Loucy (cell line): ENCODE measurements at regions not wholly inside any gene's neighbourhood (a gene's known extent, or its start where the extent isn't known, plus 50 kb on each side); places are given as distances from the start of the nearest gene placed in this dataset.

Source experiments
- H2AFZ ChIP-seq: fragments of 200-600 bp; sonication (generic); 2 replicates; pipeline ENCODE4 v1.6.0; 2016; ENCODE audit warnings: antibody characterized with exemption, mild to moderate bottlenecking, low read length, moderate library complexity
- H3F3A ChIP-seq: fragments of 200-600 bp; 2 replicates; pipeline ENCODE4 v1.6.0; 2016; ENCODE audit warnings: antibody characterized with exemption, low read depth, mild to moderate bottlenecking
- H3K27me3 ChIP-seq: fragments of 200-600 bp; sonication (generic); 2 replicates; pipeline ENCODE4 v1.6.1; 2014; ENCODE audit warnings: low read length, mild to moderate bottlenecking; ENCODE audit not compliant: insufficient read depth, poor library complexity, severe bottlenecking
- H3K36me3 ChIP-seq: fragments of 200-600 bp; sonication (generic); 2 replicates; pipeline ENCODE4 v1.6.1; 2016; ENCODE audit warnings: low read length; ENCODE audit not compliant: insufficient read depth
- H3K4me1 ChIP-seq: fragments of 200-600 bp; sonication (generic); 2 replicates; pipeline ENCODE4 v1.5.1; 2014; ENCODE audit warnings: low read length, mild to moderate bottlenecking; ENCODE audit not compliant: insufficient read depth, poor library complexity, severe bottlenecking
- H3K4me2 ChIP-seq: fragments of 200-600 bp; sonication (generic); 2 replicates; pipeline ENCODE4 v1.6.0; 2014; ENCODE audit warnings: antibody characterized with exemption, low read length, low read depth, mild to moderate bottlenecking; ENCODE audit not compliant: poor library complexity, severe bottlenecking
- H3K4me3 ChIP-seq: fragments of 200-600 bp; sonication (generic); 2 replicates; pipeline ENCODE4 v1.5.1; 2014; ENCODE audit warnings: low read length, mild to moderate bottlenecking, mixed read lengths; ENCODE audit not compliant: poor library complexity, severe bottlenecking
- H3K79me2 ChIP-seq: fragments of 200-600 bp; sonication (generic); 2 replicates; pipeline ENCODE4 v1.6.1; 2014; ENCODE audit warnings: low read length; ENCODE audit not compliant: insufficient read depth
- H3K9ac ChIP-seq: fragments of 200-600 bp; sonication (generic); 2 replicates; pipeline ENCODE4 v1.6.0; 2014; ENCODE audit warnings: mild to moderate bottlenecking, low read depth, low read length, moderate library complexity; ENCODE audit not compliant: poor library complexity, severe bottlenecking
- H3K9me2 ChIP-seq: fragments of 200-600 bp; sonication (generic); replicated peaks from 2 replicates; pipeline ENCODE4 v1.6.1; 2016; ENCODE audit warnings: low read depth, low read length, mixed read lengths
- H3K9me3 ChIP-seq: fragments of 200-600 bp; sonication (generic); 2 replicates; pipeline ENCODE4 v1.6.1; 2014; ENCODE audit warnings: mild to moderate bottlenecking, antibody characterized with exemption, low read length, low read depth; ENCODE audit not compliant: insufficient read depth
- H4K20me1 ChIP-seq: fragments of 200-600 bp; sonication (generic); 2 replicates; pipeline ENCODE4 v1.6.0; 2014; ENCODE audit warnings: antibody characterized with exemption, low read length, mild to moderate bottlenecking; ENCODE audit not compliant: insufficient read depth, poor library complexity, severe bottlenecking
- CTCF ChIP-seq: fragments of 200-600 bp; sonication (generic); conservative IDR thresholded peaks from 2 replicates; pipeline ENCODE4 v1.5.1; 2014; ENCODE audit warnings: mild to moderate bottlenecking, antibody characterized with exemption, low read length
- EZH2phosphoT487 ChIP-seq: fragments of 200-600 bp; IDR thresholded peaks from 2 replicates; pipeline ENCODE4 v1.6.1; 2018; ENCODE audit warnings: antibody characterized with exemption, mild to moderate bottlenecking, moderate library complexity, borderline replicate concordance

DNA sequence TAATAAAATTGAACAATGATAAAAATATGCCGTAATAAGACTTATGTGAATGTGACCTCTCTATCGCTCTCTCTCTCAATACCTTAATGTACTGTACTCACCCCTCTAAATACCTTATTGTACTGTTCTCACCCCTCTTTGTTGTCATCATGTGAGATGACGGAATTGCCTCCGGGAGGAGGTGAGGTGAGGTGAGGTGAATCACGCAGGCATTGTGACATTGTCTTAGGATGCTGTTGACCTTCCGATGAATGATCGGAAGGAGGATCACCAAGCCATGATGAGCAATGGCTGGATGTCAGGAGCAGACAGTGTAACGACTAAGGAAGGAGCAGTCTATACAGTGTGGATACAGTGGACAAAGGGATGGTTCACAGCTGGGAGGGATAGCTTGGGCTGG lies 87.4 kb upstream of the FAM20C start:
- no peak for TF ChIP-seq EZH2phosphoT487
- TF ChIP-seq CTCF, result no peak
- Histone ChIP-seq H3K9ac (no peak overlapping the region), H3K9me3 (peaks cover 6% of the 10 kb centered on the region; the same call in 1 of the 2 replicates), H3K27me3 (no peaks in the 10 kb centered on the region), H3K4me3 (no peak overlapping the region), H3K79me2 (no peaks in the 10 kb centered on the region), H4K20me1 (no peaks in the 10 kb centered on the region), H3K36me3 (no peaks in the 10 kb centered on the region), H2AFZ (no peak overlapping the region), H3K4me1 (no peaks in the 10 kb centered on the region), H3F3A (no peaks in the 10 kb centered on the region), H3K4me2 (no peak overlapping the region), H3K9me2 (no peaks in the 10 kb centered on the region)

- H3K27me3 ChIP-seq, result no peaks in the 10 kb centered on the region
- H3K4me1 ChIP-seq, result no peaks in the 10 kb centered on the region
- H3K4me2 ChIP-seq, result no peak overlapping the region
- H3K9me2 ChIP-seq, result no peaks in the 10 kb centered on the region
- no peak overlapping the region for H3K4me3 ChIP-seq
- no peaks in the 10 kb centered on the region for H3K36me3 ChIP-seq
- TF ChIP-seq CTCF (no peak), EZH2phosphoT487 (no peak)
- no peak overlapping the region for H3K9ac ChIP-seq
- H3K79me2 ChIP-seq, result no peaks in the 10 kb centered on the region
- no peaks in the 10 kb centered on the region for H3F3A ChIP-seq
- H4K20me1 ChIP-seq, result no peaks in the 10 kb centered on the region
- H3K9me3 ChIP-seq, result peaks cover 8% of the 10 kb centered on the region; the same call in 1 of the 2 replicates
- H2AFZ ChIP-seq, result no peak overlapping the region
Observed at GRCh38 chr7:106356-106755, 86.0 kb upstream of the FAM20C start.

GRCh38 chr7:107233-107632 lies 85.1 kb upstream of the FAM20C start:
- no peaks in the 10 kb centered on the region for H3K4me1 ChIP-seq
- no peak for TF ChIP-seq EZH2phosphoT487
- TF ChIP-seq CTCF, result no peak
- H4K20me1 ChIP-seq, result no peaks in the 10 kb centered on the region
- peaks cover 16% of the 10 kb centered on the region; the same call in 1 of the 2 replicates for H3K9me3 ChIP-seq
- no peaks in the 10 kb centered on the region for H3K9me2 ChIP-seq
- H3K9ac ChIP-seq, result no peak overlapping the region
- H3K79me2 ChIP-seq, result no peaks in the 10 kb centered on the region
- H3F3A ChIP-seq, result no peaks in the 10 kb centered on the region
- H3K4me3 ChIP-seq, result no peak overlapping the region
- H3K36me3 ChIP-seq, result no peaks in the 10 kb centered on the region
- no peak overlapping the region for H3K4me2 ChIP-seq
- H2AFZ ChIP-seq, result no peak overlapping the region
- H3K27me3 ChIP-seq, result no peaks in the 10 kb centered on the region
